Osteocyte (in vitro differentiated cells): ENCODE measurements at regions not wholly inside any gene's neighbourhood (a gene's known extent, or its start where the extent isn't known, plus 50 kb on each side); places are given as distances from the start of the nearest gene placed in this dataset.

ENCODE experiments used
- DNase-seq: peaks from one replicate; pipeline ENCODE4 v3.0.0; 2021; ENCODE audit warnings: mixed read lengths; ENCODE audit not compliant: unreplicated experiment; ENCODE audit errors: extremely low spot score
- H3K27ac Mint-ChIP-seq: one replicate; pipeline ENCODE4 v1.8.0; 2021; ENCODE audit warnings: mild to moderate bottlenecking, mixed read lengths; ENCODE audit not compliant: unreplicated experiment
- H3K27me3 Mint-ChIP-seq: one replicate; pipeline ENCODE4 v1.8.0; 2021; ENCODE audit warnings: mixed read lengths; ENCODE audit not compliant: unreplicated experiment
- H3K36me3 Mint-ChIP-seq: one replicate; pipeline ENCODE4 v1.8.0; 2021; ENCODE audit warnings: mixed read lengths; ENCODE audit not compliant: unreplicated experiment
- H3K4me1 Mint-ChIP-seq: one replicate; pipeline ENCODE4 v1.8.0; 2021; ENCODE audit warnings: mixed read lengths; ENCODE audit not compliant: unreplicated experiment
- H3K4me3 Mint-ChIP-seq: one replicate; pipeline ENCODE4 v1.8.0; 2021; ENCODE audit warnings: mild to moderate bottlenecking, moderate library complexity, mixed read lengths; ENCODE audit not compliant: unreplicated experiment
- H3K9me3 Mint-ChIP-seq: one replicate; pipeline ENCODE4 v1.8.0; 2021; ENCODE audit warnings: mixed read lengths; ENCODE audit not compliant: unreplicated experiment
- CTCF ChIP-seq: fragments of 200-600 bp; sonication (generic); IDR thresholded peaks from 2 replicates; pipeline ENCODE4 v1.5.0; 2021; ENCODE audit warnings: antibody characterized with exemption, mild to moderate bottlenecking, moderate library complexity

GRCh38 chr1:168414914-168415313 lies 128.9 kb downstream of the XCL2 start:
- H3K27me3 Mint-ChIP-seq = peaks cover 11% of the 10 kb centered on the region
- H3K4me1 Mint-ChIP-seq = peaks cover 6% of the 10 kb centered on the region
- no peak for DNase-seq
- no peak overlapping the region for H3K4me3 Mint-ChIP-seq
- H3K27ac Mint-ChIP-seq = no peak overlapping the region
- no peaks in the 10 kb centered on the region for H3K36me3 Mint-ChIP-seq
- H3K9me3 Mint-ChIP-seq = no peaks in the 10 kb centered on the region
- TF ChIP-seq CTCF = no peak

GRCh38 chr1:168410464-168410863 lies 129.8 kb downstream of the TBX19 start:
- Mint-ChIP-seq H3K36me3 (peaks cover 6% of the 10 kb centered on the region), H3K4me3 (no peak overlapping the region), H3K9me3 (peaks cover 8% of the 10 kb centered on the region), H3K27me3 (peaks cover 27% of the 10 kb centered on the region), H3K27ac (no peak overlapping the region), H3K4me1 (peaks cover 10% of the 10 kb centered on the region)
- no peak for TF ChIP-seq CTCF
- no peak for DNase-seq

- peaks cover 6% of the 10 kb centered on the region for H3K36me3 Mint-ChIP-seq
- no peak overlapping the region for H3K4me3 Mint-ChIP-seq
- peaks cover 10% of the 10 kb centered on the region for H3K4me1 Mint-ChIP-seq
- TF ChIP-seq CTCF = no peak
- H3K9me3 Mint-ChIP-seq = peaks cover 8% of the 10 kb centered on the region
- H3K27me3 Mint-ChIP-seq = peaks cover 24% of the 10 kb centered on the region
- no peak overlapping the region for H3K27ac Mint-ChIP-seq
- no peak for DNase-seq
Observed at GRCh38 chr1:168408884-168409283, 128.2 kb downstream of the TBX19 start.

- peaks cover 10% of the 10 kb centered on the region for H3K4me1 Mint-ChIP-seq
- TF ChIP-seq CTCF = no peak
- no peak for DNase-seq
Observed at GRCh38 chr1:168408539-168408865, 127.8 kb downstream of the TBX19 start.

GRCh38 chr1:168407832-168408538 lies 127.3 kb downstream of the TBX19 start:
- no peak for TF ChIP-seq CTCF
- H3K27me3 Mint-ChIP-seq = peaks cover 24% of the 10 kb centered on the region
- H3K4me1 Mint-ChIP-seq = peaks cover 10% of the 10 kb centered on the region
- H3K27ac Mint-ChIP-seq = no peak overlapping the region
- H3K36me3 Mint-ChIP-seq = peaks cover 6% of the 10 kb centered on the region
- H3K4me3 Mint-ChIP-seq = no peak overlapping the region
- H3K9me3 Mint-ChIP-seq = peaks cover 8% of the 10 kb centered on the region
- no peak for DNase-seq

More at GRCh38 chr1:168408539-168408865, 127.8 kb downstream of the TBX19 start:
- Mint-ChIP-seq H3K27ac (no peak overlapping the region), H3K36me3 (peaks cover 6% of the 10 kb centered on the region), H3K4me3 (no peak overlapping the region), H3K27me3 (peaks cover 24% of the 10 kb centered on the region), H3K9me3 (peaks cover 8% of the 10 kb centered on the region)
